Esophagus squamous epithelium (tissue), 5 donors: ENCODE measurements at regions not wholly inside any gene's neighbourhood (a gene's known extent, or its start where the extent isn't known, plus 50 kb on each side); places are given as distances from the start of the nearest gene placed in this dataset.

Experiments used
- DNase-seq: peaks from one replicate; lab custom pipeline; 2025; lab: John Stamatoyannopoulos, UW
- H3K27ac ChIP-seq, 4 donors: fragments of 200-600 bp; sonication (generic); one replicate each; pipeline ENCODE4 v1.5.1; 2016 to 2019; ENCODE audit warnings: mild to moderate bottlenecking in 1 of 4
- H3K27me3 ChIP-seq, 4 donors: fragments of 200-600 bp; sonication (generic); 1 replicate in 3 of 4; 2 replicates in 1 of 4; pipeline versions ENCODE4 v1.5.1 to v1.6.0; 2017 to 2021; ENCODE audit warnings: antibody characterized with exemption in 1 of 4
- H3K36me3 ChIP-seq, 3 donors: fragments of 200-600 bp; sonication (generic); one replicate each; pipeline ENCODE4 v1.5.1; 2016 to 2019
- H3K4me1 ChIP-seq, 3 donors: fragments of 200-600 bp; sonication (generic); one replicate each; pipeline ENCODE4 v1.5.1; 2017 to 2019
- H3K4me3 ChIP-seq, 4 donors: fragments of 200-600 bp; sonication (generic); 1 replicate in 3 of 4; 2 replicates in 1 of 4; pipeline ENCODE4 v1.5.1; 2016 to 2019; ENCODE audit warnings: mild to moderate bottlenecking in 2 of 4, moderate library complexity in 1 of 4
- H3K9me3 ChIP-seq, 3 donors: fragments of 200-600 bp; sonication (generic); one replicate each; pipeline ENCODE4 v1.5.1; 2016 to 2019
- CTCF ChIP-seq, 6 experiments: fragments of 450-650 bp in 4 of 6; fragments of 200-600 bp in 2 of 6; sonication (generic) in 2 of 6; IDR thresholded peaks; one replicate each; pipeline ENCODE4 v1.5.1; 2016 to 2019; ENCODE audit warnings: antibody characterized with exemption in 6 of 6, mild to moderate bottlenecking in 4 of 6, moderate library complexity in 4 of 6
- POLR2A ChIP-seq, 4 donors: fragments of 450-650 bp; IDR thresholded peaks; one replicate each; pipeline ENCODE4 v1.6.1; 2017; ENCODE audit warnings: antibody characterized with exemption in 4 of 4, mild to moderate bottlenecking in 4 of 4, moderate library complexity in 3 of 4
- WGBS, 2 donors: methylation state at CpG; one replicate each; pipeline ENCODE4 v1.1.5; 2018; 5-methylcytosine and 5-hydroxymethylcytosine counted together
- intact Hi-C: fragments of 100-400 bp; cut with DNase I; formaldehyde crosslinking; loops from one replicate; pipeline ENCODE4 v1.15.0; 2022
- donor health status: DM: yes; HTN: yes; CAD: no.

GRCh38 chr2:105643405-105644173, 101.1 kb upstream of the NCK2 start:
- H3K36me3 ChIP-seq: no peaks in the 10 kb centered on the region
- peaks cover 0 to 13% (median 0%) of the 10 kb centered on the region in 3 donors for H3K4me1 ChIP-seq
- no peaks in the 10 kb centered on the region for H3K9me3 ChIP-seq
- 41 to 56% methylated on average over 15 of the region's 15 CpGs for WGBS, 2 donors
- H3K27me3 ChIP-seq: peaks cover 0 to 37% (median 0%) of the 10 kb centered on the region in 4 donors
- TF ChIP-seq CTCF (IDR thresholded peaks at IDR 0.05) (no peak), POLR2A (IDR thresholded peaks at IDR 0.05) (no peak)
- no peak for DNase-seq
- peak overlapping the region in 1 of 4 donors; percentile 37 for H3K4me3 ChIP-seq
- no peak overlapping the region for H3K27ac ChIP-seq
- intact Hi-C loops: no loop called here

GRCh38 chr2:105641389-105641811, 103.3 kb upstream of the NCK2 start:
- H3K9me3 ChIP-seq: no peaks in the 10 kb centered on the region
- intact Hi-C loops: no loop called here
- 68 to 71% methylated on average over 12 of the region's 12 CpGs for WGBS, 2 donors
- H3K4me3 ChIP-seq: no peak overlapping the region
- DNase-seq: no peak
- peaks cover 0 to 13% (median 0%) of the 10 kb centered on the region in 3 donors for H3K4me1 ChIP-seq
- H3K36me3 ChIP-seq: no peaks in the 10 kb centered on the region
- peaks cover 0 to 30% (median 0%) of the 10 kb centered on the region in 4 donors for H3K27me3 ChIP-seq
- TF ChIP-seq POLR2A (IDR thresholded peaks at IDR 0.05): no peak
- no peak for TF ChIP-seq CTCF (IDR thresholded peaks at IDR 0.05)
- no peak overlapping the region for H3K27ac ChIP-seq

GRCh38 chr2:105640246-105640645, 104.5 kb upstream of the NCK2 start:
- Histone ChIP-seq H3K4me1 (peaks cover 0 to 13% (median 0%) of the 10 kb centered on the region in 3 donors), H3K9me3 (no peaks in the 10 kb centered on the region), H3K27me3 (peaks cover 0 to 24% (median 0%) of the 10 kb centered on the region in 4 donors), H3K36me3 (no peaks in the 10 kb centered on the region), H3K27ac (no peak overlapping the region), H3K4me3 (no peak overlapping the region)
- intact Hi-C loops: no loop called here
- no peak for DNase-seq
- WGBS, 2 donors: 65 to 96% methylated on average over 4 of the region's 4 CpGs
- no peak for TF ChIP-seq CTCF (IDR thresholded peaks at IDR 0.05)
- no peak for TF ChIP-seq POLR2A (IDR thresholded peaks at IDR 0.05)

- WGBS, 2 donors: 56 to 78% methylated on average over 4 to 7 of the region's 8 CpGs
Observed at GRCh38 chr2:105636109-105636740, 108.5 kb upstream of the NCK2 start.

More at GRCh38 chr2:105636109-105636740, 108.5 kb upstream of the NCK2 start:
- H3K9me3 ChIP-seq: no peaks in the 10 kb centered on the region
- TF ChIP-seq CTCF (IDR thresholded peaks at IDR 0.05): no peak
- no peak for TF ChIP-seq POLR2A (IDR thresholded peaks at IDR 0.05)
- no peak for DNase-seq
- no peaks in the 10 kb centered on the region for H3K4me1 ChIP-seq
- H3K36me3 ChIP-seq: no peaks in the 10 kb centered on the region
- H3K4me3 ChIP-seq: no peak overlapping the region
- intact Hi-C loops: no loop called here
- H3K27me3 ChIP-seq: peaks cover 0 to under 1% (median 0%) of the 10 kb centered on the region in 4 donors
- no peak overlapping the region for H3K27ac ChIP-seq
